GM10266 (cell line): ENCODE measurements at regions not wholly inside any gene's neighbourhood (a gene's known extent, or its start where the extent isn't known, plus 50 kb on each side); places are given as distances from the start of the nearest gene placed in this dataset.

Source experiments
- DNase-seq: peaks from one replicate; pipeline ENCODE4 v3.0.0; 2012; ENCODE audit errors: extremely low spot score
- CTCF ChIP-seq: IDR thresholded peaks from 2 replicates; pipeline ENCODE4 v1.5.1; 2012; ENCODE audit warnings: mild to moderate bottlenecking, low read depth; ENCODE audit not compliant: control insufficient read depth, insufficient read depth; ENCODE audit errors: missing control alignments

DNA sequence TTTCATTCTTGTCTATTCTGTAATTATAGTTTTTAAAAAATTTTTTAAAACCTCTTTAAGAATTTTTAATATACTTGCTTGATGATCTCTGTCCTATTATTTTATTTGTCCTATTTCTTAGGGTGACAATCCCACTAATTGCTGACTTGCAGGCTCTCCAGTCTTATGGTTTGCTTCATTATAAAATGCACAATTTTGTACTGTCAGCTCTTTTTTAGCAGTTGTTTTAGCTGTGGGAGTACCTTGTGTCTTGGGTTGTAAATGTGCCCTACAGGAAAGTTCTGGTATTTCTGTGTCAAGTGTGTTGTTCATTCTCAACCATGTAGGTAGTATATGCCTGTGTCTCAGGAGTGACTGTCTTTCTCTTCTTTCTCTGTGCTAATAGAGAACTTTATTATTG, 118.2 kb upstream of the IL15 start:
- TF ChIP-seq CTCF: no peak
- DNase-seq: no peak

DNA sequence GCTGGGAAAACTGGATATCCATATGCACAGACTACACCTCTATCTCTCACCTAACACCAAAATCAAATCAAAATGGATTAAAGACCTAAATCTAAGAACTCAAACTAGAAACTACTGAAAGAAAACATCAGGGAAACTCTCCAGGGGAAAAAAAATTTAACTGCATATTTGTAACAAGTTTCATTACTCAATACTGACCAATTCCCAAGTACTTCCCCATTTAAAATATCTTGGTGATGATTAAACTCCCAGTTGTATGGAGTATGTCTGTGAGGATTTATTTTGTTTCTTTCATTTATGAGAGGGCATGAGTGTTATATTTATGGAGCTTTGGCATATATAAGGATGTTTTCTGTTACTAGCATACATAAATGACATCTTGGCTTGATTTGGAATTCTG, 112.3 kb upstream of the IL15 start:
- no peak for DNase-seq
- TF ChIP-seq CTCF: no peak

GRCh38 chr4:141524841-141525240, 111.5 kb upstream of the IL15 start:
- no peak for TF ChIP-seq CTCF
- no peak for DNase-seq

DNA sequence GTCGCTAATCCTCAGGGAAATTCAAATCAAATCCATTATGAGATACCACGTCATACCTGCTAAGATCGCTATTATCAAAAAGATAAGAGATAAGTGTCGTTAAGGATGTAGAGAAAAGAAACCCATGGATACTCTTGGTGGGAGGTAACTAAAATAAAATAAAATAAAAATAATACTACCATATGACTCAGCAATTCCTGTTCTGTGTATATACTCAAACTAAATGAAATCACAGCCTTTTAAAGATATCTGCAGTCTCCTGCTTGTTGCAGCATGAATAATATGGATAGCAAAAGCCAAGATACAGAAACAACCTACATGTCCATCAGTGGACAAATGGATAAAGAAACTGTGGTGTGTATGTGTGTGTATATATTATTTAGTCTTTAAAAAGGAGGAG, 105.8 kb upstream of the IL15 start:
- DNase-seq: no peak
- no peak for TF ChIP-seq CTCF

DNA sequence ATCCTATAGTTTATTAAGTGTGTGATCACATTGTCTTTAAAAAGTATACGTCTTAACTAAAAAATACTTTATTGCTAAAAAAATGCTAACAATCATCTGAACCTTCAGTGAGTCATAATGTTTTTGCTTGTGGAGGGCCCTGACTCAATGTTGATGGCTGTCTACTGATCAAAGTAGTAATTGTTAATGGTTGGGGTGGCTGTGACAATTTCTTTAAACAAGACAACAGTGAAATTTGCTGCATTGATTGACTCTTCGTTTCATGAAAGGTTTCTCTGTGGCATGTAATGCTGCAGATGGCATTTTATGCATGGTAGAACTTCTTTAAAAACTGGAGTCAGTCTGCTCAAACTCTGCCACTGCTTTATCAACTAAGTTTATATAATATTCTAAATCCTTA, 101.4 kb upstream of the IL15 start:
- no peak for TF ChIP-seq CTCF
- DNase-seq: no peak

- no peak for DNase-seq
- no peak for TF ChIP-seq CTCF
These were observed 98.4 kb upstream of the IL15 start for GRCh38 chr4:141538001-141538400.

DNA sequence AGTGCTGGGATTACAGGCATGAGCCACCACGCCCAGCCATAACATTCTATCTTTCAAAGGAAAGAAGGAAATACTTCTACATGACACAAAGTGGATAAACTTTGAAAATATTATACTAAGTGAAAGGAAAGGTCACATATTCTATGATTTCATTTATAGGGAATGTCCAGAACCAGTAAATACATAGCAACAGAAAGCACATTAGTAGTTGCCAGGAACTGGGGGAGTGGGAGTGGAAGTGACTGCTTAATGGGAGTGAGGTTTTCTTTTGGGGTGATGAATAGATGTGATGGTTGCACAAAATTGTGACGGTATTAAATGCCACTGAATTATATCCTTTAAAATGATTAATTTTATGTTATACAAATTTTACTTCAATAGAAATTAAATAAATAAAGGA, 95.7 kb upstream of the IL15 start:
- DNase-seq: no peak
- TF ChIP-seq CTCF: no peak
